ENCODE measurements at regions not wholly inside any gene's neighbourhood (a gene's known extent, or its start where the extent isn't known, plus 50 kb on each side); places are given as distances from the start of the nearest gene placed in this dataset.

- TF ChIP-seq, protein P1, sequence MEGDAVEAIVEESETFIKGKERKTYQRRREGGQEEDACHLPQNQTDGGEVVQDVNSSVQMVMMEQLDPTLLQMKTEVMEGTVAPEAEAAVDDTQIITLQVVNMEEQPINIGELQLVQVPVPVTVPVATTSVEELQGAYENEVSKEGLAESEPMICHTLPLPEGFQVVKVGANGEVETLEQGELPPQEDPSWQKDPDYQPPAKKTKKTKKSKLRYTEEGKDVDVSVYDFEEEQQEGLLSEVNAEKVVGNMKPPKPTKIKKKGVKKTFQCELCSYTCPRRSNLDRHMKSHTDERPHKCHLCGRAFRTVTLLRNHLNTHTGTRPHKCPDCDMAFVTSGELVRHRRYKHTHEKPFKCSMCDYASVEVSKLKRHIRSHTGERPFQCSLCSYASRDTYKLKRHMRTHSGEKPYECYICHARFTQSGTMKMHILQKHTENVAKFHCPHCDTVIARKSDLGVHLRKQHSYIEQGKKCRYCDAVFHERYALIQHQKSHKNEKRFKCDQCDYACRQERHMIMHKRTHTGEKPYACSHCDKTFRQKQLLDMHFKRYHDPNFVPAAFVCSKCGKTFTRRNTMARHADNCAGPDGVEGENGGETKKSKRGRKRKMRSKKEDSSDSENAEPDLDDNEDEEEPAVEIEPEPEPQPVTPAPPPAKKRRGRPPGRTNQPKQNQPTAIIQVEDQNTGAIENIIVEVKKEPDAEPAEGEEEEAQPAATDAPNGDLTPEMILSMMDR (IDR thresholded peaks at IDR 0.05; ENCODE audit: insufficient read depth, low read length): no peak
- TF ChIP-seq GABPA (IDR thresholded peaks at IDR 0.05; ENCODE audit: low read depth) (no peak), POLR2AphosphoS5 (IDR thresholded peaks at IDR 0.05; ENCODE audit: low read depth) (no peak), SPI1 (IDR thresholded peaks at IDR 0.05; ENCODE audit: borderline replicate concordance, low read depth) (no peak)
- TF ChIP-seq, protein P2, sequence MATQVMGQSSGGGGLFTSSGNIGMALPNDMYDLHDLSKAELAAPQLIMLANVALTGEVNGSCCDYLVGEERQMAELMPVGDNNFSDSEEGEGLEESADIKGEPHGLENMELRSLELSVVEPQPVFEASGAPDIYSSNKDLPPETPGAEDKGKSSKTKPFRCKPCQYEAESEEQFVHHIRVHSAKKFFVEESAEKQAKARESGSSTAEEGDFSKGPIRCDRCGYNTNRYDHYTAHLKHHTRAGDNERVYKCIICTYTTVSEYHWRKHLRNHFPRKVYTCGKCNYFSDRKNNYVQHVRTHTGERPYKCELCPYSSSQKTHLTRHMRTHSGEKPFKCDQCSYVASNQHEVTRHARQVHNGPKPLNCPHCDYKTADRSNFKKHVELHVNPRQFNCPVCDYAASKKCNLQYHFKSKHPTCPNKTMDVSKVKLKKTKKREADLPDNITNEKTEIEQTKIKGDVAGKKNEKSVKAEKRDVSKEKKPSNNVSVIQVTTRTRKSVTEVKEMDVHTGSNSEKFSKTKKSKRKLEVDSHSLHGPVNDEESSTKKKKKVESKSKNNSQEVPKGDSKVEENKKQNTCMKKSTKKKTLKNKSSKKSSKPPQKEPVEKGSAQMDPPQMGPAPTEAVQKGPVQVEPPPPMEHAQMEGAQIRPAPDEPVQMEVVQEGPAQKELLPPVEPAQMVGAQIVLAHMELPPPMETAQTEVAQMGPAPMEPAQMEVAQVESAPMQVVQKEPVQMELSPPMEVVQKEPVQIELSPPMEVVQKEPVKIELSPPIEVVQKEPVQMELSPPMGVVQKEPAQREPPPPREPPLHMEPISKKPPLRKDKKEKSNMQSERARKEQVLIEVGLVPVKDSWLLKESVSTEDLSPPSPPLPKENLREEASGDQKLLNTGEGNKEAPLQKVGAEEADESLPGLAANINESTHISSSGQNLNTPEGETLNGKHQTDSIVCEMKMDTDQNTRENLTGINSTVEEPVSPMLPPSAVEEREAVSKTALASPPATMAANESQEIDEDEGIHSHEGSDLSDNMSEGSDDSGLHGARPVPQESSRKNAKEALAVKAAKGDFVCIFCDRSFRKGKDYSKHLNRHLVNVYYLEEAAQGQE (IDR thresholded peaks at IDR 0.05; ENCODE audit: insufficient replicate concordance, low read depth): no peak
These were observed 731.4 kb upstream of the HS6ST1 start for GRCh38 chr2:129050101-129050500.

Measured in HL-60 (cell line).